IPS DF 6.9 (cell line): ENCODE measurements at regions not wholly inside any gene's neighbourhood (a gene's known extent, or its start where the extent isn't known, plus 50 kb on each side); places are given as distances from the start of the nearest gene placed in this dataset.

Experiments
- DNase-seq: peaks from one replicate; pipeline ENCODE4 v3.0.0-alpha.2; 2013; ENCODE audit warnings: low read depth, low spot score
- H3K27ac ChIP-seq: one replicate; pipeline ENCODE4 v1.5.1; 2013; ENCODE audit warnings: low read length, control low read depth
- H3K27me3 ChIP-seq: 2 replicates; pipeline ENCODE4 v1.6.1; 2013; ENCODE audit warnings: mild to moderate bottlenecking, low read length; ENCODE audit not compliant: control insufficient read depth, insufficient read depth
- H3K36me3 ChIP-seq: 2 replicates; pipeline ENCODE4 v1.6.1; 2013; ENCODE audit warnings: low read length; ENCODE audit not compliant: control insufficient read depth, insufficient read depth
- H3K4me1 ChIP-seq: 2 replicates; pipeline ENCODE4 v1.6.1; 2013; ENCODE audit warnings: low read length; ENCODE audit not compliant: control insufficient read depth, insufficient read depth
- H3K4me3 ChIP-seq: 2 replicates; pipeline ENCODE4 v1.5.1; 2013; ENCODE audit warnings: mild to moderate bottlenecking, low read length
- H3K9me3 ChIP-seq: 2 replicates; pipeline ENCODE4 v1.6.1; 2013; ENCODE audit warnings: low read length, inconsistent platforms; ENCODE audit not compliant: control insufficient read depth, insufficient read depth
- WGBS: extraction: QIAGEN DNeasy Blood & Tissue Kit; methylation state at CpG from one replicate; pipeline ENCODE4 v1.1.7; 2013; ENCODE audit warnings: mixed read lengths, missing lambda C conversion rate; ENCODE audit not compliant: insufficient read length, insufficient coverage; 5-methylcytosine and 5-hydroxymethylcytosine counted together

DNA sequence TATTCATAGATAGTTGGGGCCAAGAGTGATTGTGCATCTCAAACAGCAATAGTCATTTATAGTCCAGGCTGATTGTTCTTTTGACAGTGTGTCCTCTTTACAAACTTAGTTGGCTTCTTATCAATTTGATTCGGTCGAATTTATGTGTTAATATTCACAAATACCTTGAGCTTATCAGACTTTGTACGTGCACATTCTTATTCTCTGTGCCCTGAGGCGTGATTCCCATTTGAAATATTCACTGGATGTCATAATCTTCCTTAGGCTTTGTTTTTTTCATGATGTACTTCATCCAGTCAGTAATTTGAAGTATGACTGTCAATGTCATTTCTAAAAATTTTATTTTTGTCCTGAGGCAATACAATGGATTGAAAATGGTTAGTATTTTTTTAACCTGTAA lies 263.5 kb upstream of the PCDH7 start:
- no CpG with 5 or more reads among the region's 4 CpGs for WGBS
- no peaks in the 10 kb centered on the region for H3K9me3 ChIP-seq
- H3K4me3 ChIP-seq: no peak overlapping the region
- no peaks in the 10 kb centered on the region for H3K4me1 ChIP-seq
- no peak for DNase-seq
- H3K27me3 ChIP-seq: no peaks in the 10 kb centered on the region
- H3K36me3 ChIP-seq: no peaks in the 10 kb centered on the region
- no peak overlapping the region for H3K27ac ChIP-seq

DNA sequence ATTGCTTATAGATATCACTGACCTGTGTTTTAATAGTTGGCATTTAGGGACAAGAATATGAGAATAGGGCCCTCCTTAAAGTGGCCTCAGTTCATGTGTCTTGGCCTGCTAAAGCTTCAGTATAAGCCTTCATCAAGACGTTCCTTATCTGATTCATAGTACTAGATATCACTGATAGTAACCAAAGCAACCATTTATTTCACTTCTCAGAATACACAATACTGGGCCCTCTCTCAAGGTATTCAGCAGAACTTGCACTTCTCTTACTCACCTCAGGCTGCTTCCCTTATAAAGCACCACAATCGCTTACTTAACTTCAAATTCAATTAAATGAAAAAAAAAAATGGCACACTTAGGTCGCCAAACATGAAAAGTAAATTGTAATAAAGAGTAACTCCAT lies 259.4 kb upstream of the PCDH7 start:
- no peak overlapping the region for H3K27ac ChIP-seq
- H3K9me3 ChIP-seq: no peaks in the 10 kb centered on the region
- no peaks in the 10 kb centered on the region for H3K36me3 ChIP-seq
- WGBS: no CpG with 5 or more reads among the region's 3 CpGs
- no peak overlapping the region for H3K4me3 ChIP-seq
- H3K27me3 ChIP-seq: no peaks in the 10 kb centered on the region
- no peak for DNase-seq
- no peaks in the 10 kb centered on the region for H3K4me1 ChIP-seq

DNA sequence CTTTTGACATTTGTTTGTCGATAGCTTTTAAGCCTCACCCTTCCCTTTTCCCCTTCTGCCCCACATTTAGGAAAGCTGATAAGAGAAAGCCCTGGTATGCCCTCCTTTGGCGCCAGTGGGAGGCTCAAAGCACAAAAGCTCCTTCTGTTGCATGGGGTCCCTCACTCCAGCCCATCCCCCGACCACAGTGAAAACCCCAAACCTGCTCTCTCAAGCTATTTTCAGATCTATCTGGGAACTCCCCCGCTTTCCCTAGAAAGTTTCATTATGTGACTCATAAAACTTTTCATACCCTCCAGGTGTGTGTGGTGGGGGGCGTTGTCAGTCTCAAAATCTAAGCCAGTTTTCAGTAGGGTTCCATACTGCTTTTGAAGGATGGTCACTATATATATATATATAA lies 259.0 kb upstream of the PCDH7 start:
- no CpG with 5 or more reads among the region's 5 CpGs for WGBS
- Histone ChIP-seq H3K27me3 (no peaks in the 10 kb centered on the region), H3K36me3 (no peaks in the 10 kb centered on the region), H3K4me3 (no peak overlapping the region), H3K4me1 (no peaks in the 10 kb centered on the region), H3K9me3 (no peaks in the 10 kb centered on the region), H3K27ac (no peak overlapping the region)
- no peak for DNase-seq

DNA sequence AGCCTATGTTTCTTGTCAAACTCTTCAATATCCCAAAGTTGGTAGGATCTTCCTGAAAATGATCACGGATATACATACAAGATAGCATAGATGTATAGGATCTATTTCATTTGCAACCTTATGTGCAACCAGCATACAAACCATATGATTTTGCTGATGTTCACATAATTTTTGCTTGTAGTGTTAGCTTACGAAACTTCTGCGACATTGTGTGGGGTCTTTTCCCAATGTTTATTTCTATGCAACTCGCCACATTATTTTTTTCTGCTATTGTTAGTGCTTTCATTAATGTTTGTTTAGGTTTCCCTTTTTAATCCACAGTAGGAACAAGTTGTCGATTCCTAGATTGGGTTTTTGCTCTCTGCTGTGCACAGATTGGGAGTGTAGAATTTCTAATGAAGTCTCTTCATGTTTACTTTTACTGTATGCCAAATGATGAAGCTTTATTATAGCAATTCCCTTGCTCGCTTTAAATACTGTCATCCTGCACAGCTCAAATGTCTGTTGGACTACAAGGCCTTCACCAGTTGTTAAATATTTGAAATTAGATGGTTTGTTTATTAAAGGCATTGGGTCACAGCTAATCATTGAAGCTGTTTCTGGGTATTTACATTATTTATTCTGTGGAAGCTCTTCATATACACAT lies 257.6 kb upstream of the PCDH7 start:
- no peaks in the 10 kb centered on the region for H3K36me3 ChIP-seq
- DNase-seq: no peak
- WGBS: no CpG with 5 or more reads among the region's 6 CpGs
- no peaks in the 10 kb centered on the region for H3K4me1 ChIP-seq
- no peaks in the 10 kb centered on the region for H3K9me3 ChIP-seq
- H3K4me3 ChIP-seq: no peak overlapping the region
- no peak overlapping the region for H3K27ac ChIP-seq
- no peaks in the 10 kb centered on the region for H3K27me3 ChIP-seq

DNA sequence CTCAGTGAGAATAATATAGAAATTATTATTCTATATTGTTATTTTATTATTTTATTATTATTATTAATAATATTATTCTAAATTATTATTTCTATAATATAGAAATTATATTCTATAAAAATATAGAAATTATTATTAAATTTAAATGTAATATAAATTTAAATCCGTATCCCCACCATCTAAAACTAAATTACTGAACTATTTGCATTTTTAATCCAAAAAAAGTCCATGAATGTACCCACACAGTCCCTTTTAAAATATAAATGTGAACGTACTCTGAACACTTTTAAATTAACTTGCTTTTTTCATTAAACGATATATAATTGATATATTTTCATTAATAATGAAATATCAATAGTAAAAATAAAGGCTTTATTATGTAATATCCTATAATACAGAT lies 248.3 kb upstream of the PCDH7 start:
- Histone ChIP-seq H3K36me3 (no peaks in the 10 kb centered on the region), H3K27ac (no peak overlapping the region), H3K9me3 (no peaks in the 10 kb centered on the region), H3K27me3 (no peaks in the 10 kb centered on the region), H3K4me3 (no peak overlapping the region), H3K4me1 (no peaks in the 10 kb centered on the region)
- DNase-seq: no peak
- WGBS: no CpG with 5 or more reads among the region's 3 CpGs

DNA sequence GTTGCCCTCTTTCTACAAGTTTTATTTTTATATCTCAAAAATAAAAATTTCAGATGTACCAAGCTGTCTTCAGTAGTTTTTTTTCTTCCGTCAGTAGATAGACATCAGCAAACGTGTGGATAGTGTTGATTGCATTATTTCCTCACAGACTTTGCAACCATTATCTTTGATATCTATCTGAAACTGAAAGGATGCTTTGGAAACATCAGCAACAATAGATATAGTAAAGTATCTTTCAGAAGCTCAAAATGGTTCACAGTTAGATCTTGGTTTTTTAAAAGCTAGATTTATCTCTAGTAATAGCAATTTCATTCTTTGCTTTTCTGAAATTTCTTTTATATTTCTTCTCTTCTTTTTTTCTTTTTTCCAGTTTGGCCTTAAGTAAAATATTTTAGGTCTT lies 246.9 kb upstream of the PCDH7 start:
- H3K27ac ChIP-seq: no peak overlapping the region
- no peaks in the 10 kb centered on the region for H3K27me3 ChIP-seq
- H3K4me1 ChIP-seq: no peaks in the 10 kb centered on the region
- no peaks in the 10 kb centered on the region for H3K36me3 ChIP-seq
- no peaks in the 10 kb centered on the region for H3K9me3 ChIP-seq
- DNase-seq: no peak
- WGBS: no CpG with 5 or more reads among the region's 2 CpGs
- no peak overlapping the region for H3K4me3 ChIP-seq

DNA sequence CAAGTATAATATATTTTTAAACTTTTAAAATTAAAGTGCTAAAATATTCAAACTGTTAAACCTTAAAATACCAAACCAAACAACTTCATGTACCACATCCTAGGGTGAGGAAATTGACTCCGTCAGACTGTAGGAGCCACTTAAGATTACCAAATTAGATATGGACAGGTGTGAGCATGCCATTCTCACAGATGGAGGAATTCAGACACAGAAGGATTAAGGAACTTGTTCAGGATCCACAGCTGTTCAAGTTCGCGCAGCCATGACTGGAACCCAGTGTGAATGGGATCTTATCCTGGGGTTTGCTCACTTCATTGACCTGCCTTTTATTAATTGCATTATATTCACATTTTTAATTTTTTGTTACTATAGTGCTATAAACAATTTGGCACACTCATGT lies 224.9 kb upstream of the PCDH7 start:
- Histone ChIP-seq H3K4me3 (no peak overlapping the region), H3K27me3 (no peaks in the 10 kb centered on the region), H3K36me3 (no peaks in the 10 kb centered on the region), H3K9me3 (no peaks in the 10 kb centered on the region), H3K4me1 (no peaks in the 10 kb centered on the region), H3K27ac (no peak overlapping the region)
- no CpG with 5 or more reads among the region's 3 CpGs for WGBS
- DNase-seq: no peak

DNA sequence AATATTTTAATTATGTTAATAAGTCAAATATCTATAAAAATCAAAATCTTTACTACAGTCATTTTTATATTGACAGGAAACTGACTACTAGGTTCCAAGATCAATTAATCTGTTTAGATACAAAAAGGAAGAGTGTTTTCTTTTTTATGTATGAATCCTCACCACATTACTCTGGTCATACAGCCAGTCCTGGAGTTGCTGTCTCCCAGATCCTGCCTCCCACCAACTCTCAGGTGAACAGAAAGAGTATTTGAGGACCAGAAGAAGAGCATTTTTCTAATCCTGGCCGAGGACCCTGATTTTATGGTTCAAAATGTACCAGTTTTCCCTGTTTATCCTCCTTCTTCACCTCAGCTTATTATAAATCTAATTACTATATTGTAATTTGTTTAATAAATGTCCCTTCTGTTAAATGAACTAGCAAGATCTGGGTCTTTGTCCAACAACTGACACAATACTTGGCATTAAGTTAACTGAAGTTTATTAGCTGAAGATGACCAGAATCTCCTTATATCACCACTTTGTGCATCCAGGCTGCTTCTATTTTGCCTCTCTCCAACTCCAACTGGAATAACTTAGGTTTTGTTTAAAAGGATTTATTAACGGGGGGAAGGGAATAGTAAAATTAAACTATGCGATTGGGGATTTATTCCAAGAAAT lies 224.4 kb upstream of the PCDH7 start:
- no peak for DNase-seq
- 100% methylated on average over 1 of the region's 3 CpGs for WGBS
- Histone ChIP-seq H3K4me3 (no peak overlapping the region), H3K36me3 (no peaks in the 10 kb centered on the region), H3K4me1 (no peaks in the 10 kb centered on the region), H3K27me3 (no peaks in the 10 kb centered on the region), H3K27ac (no peak overlapping the region), H3K9me3 (no peaks in the 10 kb centered on the region)

DNA sequence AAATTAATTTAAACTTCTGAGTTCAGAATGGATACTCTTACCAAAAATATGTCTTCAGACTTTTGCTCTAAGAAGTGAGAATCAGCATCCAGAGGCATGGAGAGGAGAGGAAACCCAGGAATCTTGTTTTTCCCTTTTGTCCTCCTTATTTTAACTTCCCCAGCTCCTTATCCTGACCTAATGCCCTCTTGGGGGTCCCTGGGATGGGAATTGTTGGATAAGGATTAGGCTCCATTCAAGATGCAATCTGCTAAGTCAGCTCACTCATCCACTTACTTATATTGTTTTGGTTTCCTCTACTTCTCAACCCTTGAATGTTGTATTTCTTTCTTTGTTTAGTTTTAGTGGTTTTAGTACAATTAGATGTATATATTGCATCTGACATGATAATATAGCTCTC lies 208.4 kb upstream of the PCDH7 start:
- DNase-seq: no peak
- Histone ChIP-seq H3K27me3 (no peaks in the 10 kb centered on the region), H3K4me1 (no peaks in the 10 kb centered on the region), H3K4me3 (no peak overlapping the region), H3K9me3 (no peaks in the 10 kb centered on the region), H3K27ac (no peak overlapping the region), H3K36me3 (no peaks in the 10 kb centered on the region)

DNA sequence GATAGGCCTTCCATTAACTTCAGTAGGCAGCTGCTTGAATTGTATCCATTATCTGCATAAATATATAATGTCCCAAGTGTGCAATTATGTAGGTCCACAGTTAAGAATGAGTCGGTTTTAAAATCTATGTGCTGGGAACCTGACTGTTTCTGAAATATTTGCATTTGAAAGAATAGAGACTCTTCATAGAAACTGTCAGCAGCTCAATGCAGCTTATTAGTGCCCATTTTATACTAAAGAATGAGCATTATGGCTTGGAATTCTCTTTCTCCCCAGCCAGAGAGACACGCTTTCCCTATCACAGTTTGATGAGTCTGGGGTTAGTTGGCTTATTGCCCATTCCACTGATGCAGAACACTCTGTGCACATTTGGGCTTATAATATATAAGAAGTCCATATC lies 202.0 kb upstream of the PCDH7 start:
- no peak overlapping the region for H3K4me3 ChIP-seq
- DNase-seq: no peak
- no peaks in the 10 kb centered on the region for H3K27me3 ChIP-seq
- no CpG with 5 or more reads among the region's 2 CpGs for WGBS
- no peaks in the 10 kb centered on the region for H3K4me1 ChIP-seq
- H3K27ac ChIP-seq: no peak overlapping the region
- no peaks in the 10 kb centered on the region for H3K9me3 ChIP-seq
- H3K36me3 ChIP-seq: no peaks in the 10 kb centered on the region

DNA sequence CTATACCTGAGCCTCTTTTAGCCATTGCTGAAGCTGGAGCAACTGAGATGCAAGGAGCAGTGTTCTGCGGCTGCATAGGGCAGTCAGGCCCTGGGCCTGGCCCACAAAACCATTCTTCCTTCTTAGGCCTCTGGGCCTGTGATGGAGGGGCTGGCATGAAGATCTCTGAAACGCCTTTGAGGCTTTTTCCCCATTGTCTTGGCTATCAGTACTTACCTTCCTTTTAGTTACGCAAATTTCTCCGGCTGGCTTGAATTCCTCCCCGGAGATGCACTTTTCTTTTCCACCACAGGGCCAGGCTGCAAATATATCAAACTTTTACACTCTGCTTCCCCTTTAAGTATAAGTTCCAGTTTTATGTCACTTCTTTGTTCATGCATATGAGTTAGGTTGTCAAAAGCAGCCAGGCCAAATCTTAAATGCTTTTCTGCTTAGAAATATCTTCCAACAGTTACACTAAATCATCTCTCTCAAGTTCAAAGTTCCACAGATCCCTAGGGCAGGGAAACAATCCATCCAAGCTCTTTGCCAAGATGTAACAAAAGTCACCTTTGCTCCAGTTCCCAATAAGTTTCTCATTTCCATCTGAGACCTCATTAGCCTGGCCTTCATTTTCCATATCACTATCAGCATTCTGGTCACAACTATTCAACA lies 194.4 kb upstream of the PCDH7 start:
- H3K4me1 ChIP-seq: no peaks in the 10 kb centered on the region
- no peaks in the 10 kb centered on the region for H3K27me3 ChIP-seq
- no peak overlapping the region for H3K4me3 ChIP-seq
- no peaks in the 10 kb centered on the region for H3K9me3 ChIP-seq
- H3K36me3 ChIP-seq: no peaks in the 10 kb centered on the region
- DNase-seq: no peak
- WGBS: no CpG with 5 or more reads among the region's 5 CpGs
- H3K27ac ChIP-seq: no peak overlapping the region
